Hematopoietic multipotent progenitor cell treated with erythropoietin and hydrocortisone succinate and interleukin-3 and kit ligand, for 8 days (in vitro differentiated cells): ENCODE measurements at regions not wholly inside any gene's neighbourhood (a gene's known extent, or its start where the extent isn't known, plus 50 kb on each side); places are given as distances from the start of the nearest gene placed in this dataset.
"Not testable (repeated sequence)": the region's sequence is repeated elsewhere in the genome, so short reads cannot be mapped to it uniquely, and the experiment has no call there.

Experiments used
- DNase-seq: peaks from one replicate; pipeline ENCODE4 v3.0.0-alpha.2; 2015

- DNase-seq, result no peak
Measured at GRCh38 chr4:117577686-117578311, 456.5 kb upstream of the NDST3 start.

GRCh38 chr4:117588771-117589170 is 445.5 kb upstream of the NDST3 start:
- no peak for DNase-seq

GRCh38 chr4:117596917-117597480 is 437.3 kb upstream of the NDST3 start:
- no peak for DNase-seq

GRCh38 chr4:117599393-117599792 is 434.9 kb upstream of the NDST3 start:
- not testable (repeated sequence) for DNase-seq

GRCh38 chr4:117600936-117601335 is 433.4 kb upstream of the NDST3 start:
- DNase-seq, result not testable (repeated sequence)

GRCh38 chr4:117610706-117611308 is 423.5 kb upstream of the NDST3 start:
- no peak for DNase-seq

GRCh38 chr4:117621673-117622072 is 412.6 kb upstream of the NDST3 start:
- DNase-seq, result no peak

- no peak for DNase-seq
Measured at GRCh38 chr4:117623326-117623725, 411.0 kb upstream of the NDST3 start.

- DNase-seq, result no peak
Measured at GRCh38 chr4:117626664-117627063, 407.6 kb upstream of the NDST3 start.

- no peak for DNase-seq
Measured at GRCh38 chr4:117634716-117635115, 399.6 kb upstream of the NDST3 start.

GRCh38 chr4:117637347-117637746 is 396.9 kb upstream of the NDST3 start:
- DNase-seq, result no peak

- no peak for DNase-seq
Measured at GRCh38 chr4:117640836-117641235, 393.4 kb upstream of the NDST3 start.

GRCh38 chr4:117641519-117641918 is 392.8 kb upstream of the NDST3 start:
- no peak for DNase-seq

- no peak for DNase-seq
Measured at GRCh38 chr4:117654079-117654478, 380.2 kb upstream of the NDST3 start.

GRCh38 chr4:117660668-117661067 is 373.6 kb upstream of the NDST3 start:
- no peak for DNase-seq

- DNase-seq, result no peak
Measured at GRCh38 chr4:117661091-117662072, 372.9 kb upstream of the NDST3 start.

- DNase-seq, result no peak
Measured at GRCh38 chr4:117664706-117665444, 369.4 kb upstream of the NDST3 start.

GRCh38 chr4:117676153-117676552 is 358.1 kb upstream of the NDST3 start:
- no peak for DNase-seq

- DNase-seq, result no peak
Measured at GRCh38 chr4:117678861-117679260, 355.4 kb upstream of the NDST3 start.

GRCh38 chr4:117691572-117692351 is 342.5 kb upstream of the NDST3 start:
- no peak for DNase-seq

GRCh38 chr4:117692538-117692937 is 341.7 kb upstream of the NDST3 start:
- DNase-seq, result no peak

- DNase-seq, result no peak
Measured at GRCh38 chr4:117699595-117699994, 334.7 kb upstream of the NDST3 start.
